Keratinocyte (primary cell): ENCODE measurements at regions not wholly inside any gene's neighbourhood (a gene's known extent, or its start where the extent isn't known, plus 50 kb on each side); places are given as distances from the start of the nearest gene placed in this dataset.

Experiments used
- CTCF ChIP-seq, 3 experiments: IDR thresholded peaks in 1 of 3; conservative IDR thresholded peaks in 1 of 3; optimal IDR thresholded peaks in 1 of 3; 2 replicates in 2 of 3; 3 replicates in 1 of 3; pipeline versions ENCODE3 to v1.5.1; 2011; ENCODE audit warnings: low read length in 3 of 3, mild to moderate bottlenecking in 3 of 3, moderate library complexity in 2 of 3, control low read depth in 1 of 3, inconsistent platforms in 1 of 3; ENCODE audit not compliant: insufficient read depth in 2 of 3; ENCODE audit errors: extremely low read depth in 1 of 3
- EZH2 ChIP-seq: IDR thresholded peaks from one replicate; pipeline ENCODE4 v1.6.1; 2012; ENCODE audit warnings: inconsistent platforms, mild to moderate bottlenecking, low read length, moderate library complexity

DNA sequence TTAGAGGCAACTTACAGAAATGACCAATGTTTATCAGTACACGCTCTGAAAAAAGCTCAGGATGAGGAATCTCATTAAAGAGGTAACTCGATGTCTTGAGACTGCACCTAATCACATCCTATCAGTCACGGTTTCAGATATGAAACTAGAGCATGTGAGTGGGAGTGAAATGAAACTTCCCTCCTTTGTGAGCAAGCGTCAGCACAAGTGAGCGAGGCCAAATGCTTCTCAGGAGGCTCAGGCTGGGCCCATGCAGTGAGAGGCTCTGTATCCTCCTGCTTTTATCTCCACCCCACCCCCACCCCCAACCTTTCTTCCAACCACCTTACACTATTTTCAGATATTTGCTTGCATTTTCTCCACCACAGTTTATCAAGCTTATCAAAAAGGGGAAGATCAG, 140.8 kb upstream of the RIMS1 start:
- TF ChIP-seq CTCF (optimal IDR thresholded peaks at IDR 0.05 in 1 of 3, IDR thresholded peaks at IDR 0.05 in 1 of 3, conservative IDR thresholded peaks at IDR 0.05 in 1 of 3; ENCODE audit: extremely low read depth in 1 of 3, insufficient read depth in 2 of 3, low read length in 3 of 3) (no peak), EZH2 (no peak)
